H1 (cell line): ENCODE measurements at regions not wholly inside any gene's neighbourhood (a gene's known extent, or its start where the extent isn't known, plus 50 kb on each side); places are given as distances from the start of the nearest gene placed in this dataset.

ENCODE experiments used
- CTCF ChIA-PET: fragments of 300-600 bp; sonication (Branson Sonifier 250); formaldehyde crosslinking; loops from one replicate; lab custom pipeline; 2021; ENCODE audit not compliant: partially characterized antibody; lab: Charles Lee
- POLR2A ChIA-PET: fragments of 300-600 bp; sonication (Branson Sonifier 250); formaldehyde crosslinking; loops from one replicate; lab custom pipeline; 2021; ENCODE audit warnings: inconsistent platforms; ENCODE audit not compliant: partially characterized antibody; lab: Charles Lee
- DNase-seq, 2 experiments: peaks; one replicate each; pipeline versions ENCODE4 v3.0.0 to v3.0.0-alpha.2; 2010 to 2022; ENCODE audit warnings: low spot score in 2 of 2, low read depth in 1 of 2, mixed read lengths in 1 of 2
- FAIRE-seq: peaks from 2 replicates; lab custom pipeline; 2011; peaks lifted over from hg19 to GRCh38; lab: Jason Lieb, UNC
- H2AFZ ChIP-seq: 2 replicates; pipeline ENCODE4 v1.8.1; 2012; ENCODE audit warnings: low read length, inconsistent platforms
- H2AK5ac ChIP-seq: 2 replicates; pipeline ENCODE4 v1.6.1; 2013; ENCODE audit warnings: low read depth, low read length
- H2BK120ac ChIP-seq: replicated peaks from 2 replicates; pipeline ENCODE3; 2013; ENCODE audit warnings: low read depth, low read length, inconsistent platforms
- H2BK12ac ChIP-seq: 2 replicates; pipeline ENCODE4 v1.6.1; 2013; ENCODE audit warnings: low read depth, low read length
- H2BK15ac ChIP-seq: 2 replicates; pipeline ENCODE4 v1.6.1; 2013; ENCODE audit warnings: low read length
- H2BK20ac ChIP-seq: 2 replicates; pipeline ENCODE4 v1.6.1; 2013; ENCODE audit warnings: low read length
- H2BK5ac ChIP-seq: 2 replicates; pipeline ENCODE4 v1.6.1; 2013; ENCODE audit warnings: low read depth, low read length
- H3K14ac ChIP-seq: 2 replicates; pipeline ENCODE4 v1.6.1; 2013; ENCODE audit warnings: inconsistent platforms; ENCODE audit not compliant: insufficient read length
- H3K18ac ChIP-seq: 2 replicates; pipeline ENCODE4 v1.6.1; 2013; ENCODE audit warnings: low read length; ENCODE audit errors: extremely low read depth
- H3K23ac ChIP-seq: 2 replicates; pipeline ENCODE4 v1.6.1; 2013; ENCODE audit warnings: inconsistent platforms; ENCODE audit not compliant: insufficient read length
- H3K23me2 ChIP-seq: 2 replicates; pipeline ENCODE4 v1.6.1; 2013; ENCODE audit warnings: low read depth, low read length
- H3K27ac ChIP-seq: 2 replicates; pipeline ENCODE4 v1.6.1; 2011; ENCODE audit warnings: low read depth, low read length, inconsistent platforms
- H3K27me3 ChIP-seq, 4 experiments: replicated peaks in 1 of 4; 1 replicate in 1 of 4; 2 replicates in 3 of 4; pipeline versions ENCODE4 v1.6.1 to v1.8.1; 2011 to 2013; ENCODE audit warnings: low read length in 3 of 4, mild to moderate bottlenecking in 3 of 4, inconsistent platforms in 2 of 4, mixed read lengths in 2 of 4, moderate library complexity in 1 of 4; ENCODE audit not compliant: control insufficient read depth in 3 of 4, insufficient read depth in 3 of 4; ENCODE audit errors: extremely low read depth in 1 of 4
- H3K36me3 ChIP-seq, 4 experiments: 2 replicates each; pipeline versions ENCODE4 v1.6.1 to v1.8.1; 2011 to 2013; ENCODE audit warnings: mild to moderate bottlenecking in 4 of 4, low read length in 3 of 4, moderate library complexity in 2 of 4, control low read depth in 1 of 4, inconsistent platforms in 1 of 4; ENCODE audit not compliant: insufficient read depth in 4 of 4, control insufficient read depth in 2 of 4
- H3K4ac ChIP-seq: replicated peaks from 2 replicates; pipeline ENCODE3; 2013; ENCODE audit warnings: low read length, low read depth, mixed read lengths, inconsistent platforms; ENCODE audit not compliant: insufficient read length
- H3K4me1 ChIP-seq, 4 experiments: replicated peaks in 1 of 4; 1 replicate in 1 of 4; 2 replicates in 3 of 4; pipeline versions ENCODE4 v1.6.1 to v1.8.1; 2011 to 2013; ENCODE audit warnings: low read length in 3 of 4, inconsistent platforms in 2 of 4, mixed read lengths in 1 of 4; ENCODE audit not compliant: insufficient read depth in 4 of 4, control insufficient read depth in 3 of 4
- H3K4me2 ChIP-seq, 2 experiments: 2 replicates each; pipeline versions ENCODE4 v1.6.1 to v1.8.1; 2011 to 2013; ENCODE audit warnings: low read depth in 2 of 2, low read length in 2 of 2, control low read depth in 1 of 2, inconsistent platforms in 1 of 2, mild to moderate bottlenecking in 1 of 2; ENCODE audit not compliant: insufficient read depth in 1 of 2
- H3K4me3 ChIP-seq, 4 experiments: fragments of 200-600, 300-600 bp in 1 of 4; sonication (generic), shearing (Covaris generic), sonication (Bioruptor Twin) in 1 of 4; 2 replicates each; pipeline versions ENCODE4 v1.5.1 to v1.8.1; 2011 to 2016; ENCODE audit warnings: low read length in 4 of 4, low read depth in 3 of 4, control low read depth in 2 of 4, inconsistent platforms in 2 of 4, mild to moderate bottlenecking in 2 of 4, mixed read lengths in 1 of 4, moderate library complexity in 1 of 4; ENCODE audit not compliant: insufficient read depth in 2 of 4; ENCODE audit errors: extremely low read depth in 1 of 4
- H3K56ac ChIP-seq: replicated peaks from 2 replicates; pipeline ENCODE3; 2013; ENCODE audit warnings: low read depth, mild to moderate bottlenecking, mixed read lengths, low read length, inconsistent platforms; ENCODE audit not compliant: insufficient read length
- H3K79me1 ChIP-seq: 2 replicates; pipeline ENCODE4 v1.6.1; 2013; ENCODE audit warnings: low read depth, low read length, control low read depth
- H3K79me2 ChIP-seq, 2 experiments: 2 replicates each; pipeline versions ENCODE4 v1.6.1 to v1.8.1; 2012 to 2013; ENCODE audit warnings: low read length in 2 of 2, mild to moderate bottlenecking in 2 of 2, inconsistent platforms in 1 of 2; ENCODE audit not compliant: insufficient read depth in 2 of 2, control insufficient read depth in 1 of 2
- H3K9ac ChIP-seq, 4 experiments: replicated peaks in 1 of 4; 1 replicate in 1 of 4; 2 replicates in 3 of 4; pipeline versions ENCODE4 v1.6.1 to v1.8.1; 2011 to 2013; ENCODE audit warnings: low read depth in 3 of 4, low read length in 3 of 4, control low read depth in 2 of 4, mild to moderate bottlenecking in 2 of 4, moderate library complexity in 2 of 4, inconsistent platforms in 1 of 4; ENCODE audit errors: extremely low read depth in 1 of 4
- H3K9me3 ChIP-seq, 2 experiments: 2 replicates each; pipeline versions ENCODE4 v1.6.1 to v1.8.1; 2012 to 2013; ENCODE audit warnings: mild to moderate bottlenecking in 2 of 2, moderate library complexity in 2 of 2, control low read depth in 1 of 2, inconsistent platforms in 1 of 2, low read depth in 1 of 2, low read length in 1 of 2, mixed read lengths in 1 of 2; ENCODE audit not compliant: insufficient read depth in 2 of 2
- H4K20me1 ChIP-seq, 2 experiments: replicated peaks in 1 of 2; 2 replicates each; pipeline versions ENCODE3 to v1.8.1; 2011 to 2013; ENCODE audit warnings: inconsistent platforms in 2 of 2, low read length in 2 of 2, mild to moderate bottlenecking in 1 of 2; ENCODE audit not compliant: insufficient read depth in 2 of 2, control insufficient read depth in 1 of 2
- H4K5ac ChIP-seq: 2 replicates; pipeline ENCODE4 v1.6.1; 2013; ENCODE audit warnings: low read length, low read depth, mixed read lengths, inconsistent platforms; ENCODE audit not compliant: insufficient read length
- H4K8ac ChIP-seq: 2 replicates; pipeline ENCODE4 v1.8.0; 2013; ENCODE audit warnings: mild to moderate bottlenecking, moderate library complexity, low read length, inconsistent platforms; ENCODE audit not compliant: insufficient read depth; ENCODE audit errors: extremely low read depth
- H4K91ac ChIP-seq: replicated peaks from 2 replicates; pipeline ENCODE3; 2013; ENCODE audit warnings: low read length, mixed read lengths, inconsistent platforms; ENCODE audit not compliant: insufficient read length
- CEBPB ChIP-seq: IDR thresholded peaks from 2 replicates; pipeline ENCODE4 v1.6.1; 2012; ENCODE audit warnings: low read depth, low read length
- CTBP2 ChIP-seq: IDR thresholded peaks from 2 replicates; pipeline ENCODE4 v1.7.0; 2011; ENCODE audit warnings: borderline replicate concordance, mild to moderate bottlenecking, moderate library complexity, mixed read lengths, low read length; ENCODE audit not compliant: insufficient read depth, insufficient read length
- EP300 ChIP-seq, 2 experiments: IDR thresholded peaks; 1 replicate in 1 of 2; 2 replicates in 1 of 2; pipeline ENCODE4 v1.6.1; 2011 to 2012; ENCODE audit warnings: low read depth in 2 of 2, low read length in 2 of 2, mild to moderate bottlenecking in 2 of 2, borderline replicate concordance in 1 of 2, inconsistent platforms in 1 of 2, moderate library complexity in 1 of 2
- SIN3A ChIP-seq, 2 experiments: IDR thresholded peaks in 1 of 2; conservative IDR thresholded peaks in 1 of 2; 2 replicates each; pipeline ENCODE4 v1.6.1; 2011 to 2012; ENCODE audit warnings: low read length in 2 of 2, improper control_type of control experiment in 1 of 2, low read depth in 1 of 2, mild to moderate bottlenecking in 1 of 2
- TCF12 ChIP-seq: IDR thresholded peaks from 2 replicates; pipeline ENCODE4 v1.6.1; 2011; ENCODE audit warnings: low read depth, mild to moderate bottlenecking, low read length
- TEAD4 ChIP-seq: IDR thresholded peaks from 2 replicates; pipeline ENCODE4 v1.6.1; 2012; ENCODE audit warnings: low read depth, low read length, inconsistent platforms, mixed read lengths
- WGBS, 2 experiments: shearing (Covaris generic) in 1 of 2; methylation state at CpG; one replicate each; pipeline versions ENCODE4 v1.1.6 to v1.1.7; 2013 to 2015; ENCODE audit warnings: low lambda C conversion rate in 2 of 2, mixed read lengths in 2 of 2, inconsistent platforms in 1 of 2, low coverage in 1 of 2, missing lambda C conversion rate in 1 of 2; ENCODE audit not compliant: insufficient replicate concordance in 2 of 2, insufficient coverage in 1 of 2, insufficient read length in 1 of 2; ENCODE audit errors: extremely low coverage in 1 of 2, missing lambda C conversion rate in 1 of 2; 5-methylcytosine and 5-hydroxymethylcytosine counted together

DNA sequence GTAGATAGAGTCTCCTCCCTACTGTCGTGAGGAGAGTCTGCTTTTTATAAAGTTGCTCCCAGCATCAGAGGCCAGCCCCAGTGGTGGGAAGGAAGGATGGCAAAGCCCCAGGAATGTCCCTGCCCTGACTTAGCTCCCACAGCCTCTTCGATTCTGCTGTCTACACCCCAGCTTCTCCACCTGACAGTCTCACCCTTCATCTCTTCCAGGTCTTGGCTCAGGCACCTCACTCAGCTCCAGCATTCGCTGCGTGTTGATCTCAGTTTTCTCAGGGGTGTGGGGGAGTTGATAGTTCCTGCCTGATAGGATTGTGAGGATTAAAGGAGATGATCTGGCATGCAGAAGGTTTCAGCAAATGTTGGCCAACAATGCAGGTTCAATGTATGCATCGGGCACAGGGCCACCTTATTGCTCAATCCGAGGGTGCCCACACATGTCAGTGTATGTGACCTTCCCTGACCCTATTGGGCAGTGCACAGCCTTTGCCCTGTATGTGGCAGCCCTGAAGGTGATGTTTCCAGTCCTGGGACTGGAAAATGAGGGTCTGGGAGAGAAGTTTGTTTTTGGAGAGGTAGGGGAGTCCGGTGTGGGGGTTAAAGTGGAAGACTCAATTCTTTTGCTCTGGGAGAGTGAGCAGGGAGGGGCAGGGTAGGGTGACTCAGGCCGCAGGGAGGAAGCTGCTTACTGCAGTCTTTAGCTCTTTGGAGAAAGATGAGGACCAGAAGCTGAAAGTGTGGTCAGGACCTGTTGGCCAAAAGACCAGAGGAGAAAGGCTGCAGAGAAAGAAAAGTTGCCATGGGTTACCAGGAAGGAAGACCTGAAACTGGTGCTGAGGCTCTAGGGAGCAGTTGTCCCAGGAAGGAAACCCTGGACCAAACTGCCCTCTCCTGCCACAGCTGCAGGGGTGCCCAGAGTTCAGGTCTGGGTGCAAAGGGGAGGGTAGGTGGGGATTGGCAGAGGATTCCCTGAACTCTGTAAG is 153.2 kb downstream of the MACROH2A1 start:
- Histone ChIP-seq H2BK120ac (no peak overlapping the region), H4K5ac (no peak overlapping the region), H3K23me2 (no peaks in the 10 kb centered on the region), H3K36me3 (no peaks in the 10 kb centered on the region), H3K23ac (no peak overlapping the region), H4K8ac (no peak overlapping the region), H3K18ac (no peak overlapping the region), H2AFZ (no peak overlapping the region), H3K79me2 (no peaks in the 10 kb centered on the region), H4K20me1 (no peaks in the 10 kb centered on the region), H3K56ac (no peak overlapping the region), H2BK20ac (no peak overlapping the region), H2BK12ac (no peak overlapping the region), H2BK5ac (no peak overlapping the region), H2BK15ac (no peak overlapping the region), H3K4me1 (peaks cover 0 to 6% (median 0%) of the 10 kb centered on the region in 4 experiments; a peak in 2 of 7 replicates), H3K79me1 (no peaks in the 10 kb centered on the region), H3K4me3 (no peak overlapping the region), H4K91ac (no peak overlapping the region), H3K9ac (no peak overlapping the region), H3K9me3 (no peaks in the 10 kb centered on the region), H2AK5ac (no peak overlapping the region), H3K14ac (no peak overlapping the region), H3K27ac (no peak overlapping the region), H3K4me2 (no peak overlapping the region), H3K4ac (no peak overlapping the region), H3K27me3 (no peaks in the 10 kb centered on the region)
- ChIA-PET POLR2A (no interaction called here), CTCF (interaction anchor here (1.2 to 3.1 kb wide), 4 partner anchors 11 to 87 kb away, joined by 3 to 7 read pairs (median 4); no protein-coding TSS in a partner anchor)
- WGBS, 2 experiments: 89% methylated on average over 8 of the region's 8 CpGs; no CpG with 5 or more reads in 1 of the 2 experiments
- TF ChIP-seq TEAD4 (no peak), CEBPB (no peak), SIN3A (conservative IDR thresholded peaks at IDR 0.05 in 1 of 2, IDR thresholded peaks at IDR 0.05 in 1 of 2; ENCODE audit: low read depth in 1 of 2, low read length in 2 of 2) (no peak), EP300 (IDR thresholded peaks at IDR 0.05; ENCODE audit: borderline replicate concordance in 1 of 2, low read depth in 2 of 2, low read length in 2 of 2) (no peak), TCF12 (no peak), CTBP2 (no peak)
- DNase-seq: peak in 1 of 2 experiments; percentile 32
- FAIRE-seq: no peak
